HG02870 (cell line): ENCODE measurements at regions not wholly inside any gene's neighbourhood (a gene's known extent, or its start where the extent isn't known, plus 50 kb on each side); places are given as distances from the start of the nearest gene placed in this dataset.
"Not testable (repeated sequence)": the region's sequence is repeated elsewhere in the genome, so short reads cannot be mapped to it uniquely, and the experiment has no call there.

Experiments used
- ATAC-seq: cut with Tn5 transposase; IDR thresholded peaks from one replicate; pipeline ENCODE4 v1.9.1; 2021; ENCODE audit warnings: mild to moderate bottlenecking, moderate library complexity; ENCODE audit not compliant: unreplicated experiment

GRCh38 chr3:117844676-117845075, 1135.1 kb downstream of the TUSC7 start:
- no peak for ATAC-seq

GRCh38 chr3:117846238-117846637, 1136.7 kb downstream of the TUSC7 start:
- no peak for ATAC-seq

DNA sequence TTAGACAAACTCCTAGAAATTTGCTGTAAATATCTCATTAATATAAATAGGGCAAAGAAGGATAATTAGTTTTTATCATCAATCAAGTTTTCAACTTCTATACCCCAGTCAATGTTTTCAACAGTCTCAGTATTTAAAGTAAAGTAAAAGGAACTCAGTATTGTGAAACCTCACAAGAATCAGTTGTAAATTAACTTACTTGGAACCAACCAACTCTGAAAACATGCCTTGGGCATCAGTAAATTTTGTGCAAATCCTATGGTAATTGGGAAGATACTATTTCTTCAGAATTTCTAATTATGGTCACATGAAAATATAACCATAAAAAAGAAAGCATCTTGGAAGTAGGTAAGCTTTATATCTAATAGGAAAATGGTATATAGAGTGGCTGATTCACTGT, 1139.0 kb downstream of the TUSC7 start:
- no peak for ATAC-seq

GRCh38 chr3:117853923-117854668, 1144.5 kb downstream of the TUSC7 start:
- no peak for ATAC-seq

DNA sequence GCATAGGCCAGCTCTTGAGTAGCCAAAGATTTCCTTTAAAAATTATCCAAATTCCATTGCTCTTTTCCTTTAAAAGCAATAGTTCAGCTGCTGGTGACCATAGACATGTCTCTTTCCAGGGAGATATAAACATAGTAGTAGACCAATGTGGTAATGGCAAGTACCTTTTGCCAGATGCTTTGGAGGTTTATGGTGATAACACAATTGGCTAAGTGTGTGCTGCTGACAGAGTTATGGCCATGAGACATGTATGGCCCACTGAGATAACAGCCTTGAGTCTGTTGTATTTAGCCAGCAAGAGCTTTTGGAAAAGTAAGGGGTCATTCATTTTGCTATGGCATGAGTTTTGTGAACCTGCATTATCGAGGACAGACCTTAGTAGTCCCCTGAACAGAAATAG, 1146.8 kb downstream of the TUSC7 start:
- no peak for ATAC-seq

GRCh38 chr3:117863146-117863545, 1153.6 kb downstream of the TUSC7 start:
- ATAC-seq, result no peak

DNA sequence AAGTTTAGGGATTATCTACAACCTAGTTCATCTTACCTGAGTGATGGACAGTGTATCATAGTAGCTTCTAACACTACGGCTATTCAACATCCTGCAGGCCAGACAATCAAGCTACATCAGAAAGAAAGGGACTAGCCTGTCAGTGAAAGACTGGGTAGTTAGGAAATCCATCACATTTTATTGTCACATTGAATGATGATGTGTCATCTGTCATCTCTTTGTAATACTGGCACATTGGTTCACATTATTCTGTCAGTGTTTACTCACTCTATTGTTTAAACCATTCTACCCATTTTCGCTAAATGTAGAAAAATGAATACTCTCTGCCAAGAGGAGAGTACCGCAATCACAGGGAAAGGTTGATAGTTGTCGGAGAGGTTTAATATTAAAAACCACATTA, 1155.8 kb downstream of the TUSC7 start:
- ATAC-seq, result no peak

GRCh38 chr3:117868766-117869165, 1159.2 kb downstream of the TUSC7 start:
- ATAC-seq, result no peak

DNA sequence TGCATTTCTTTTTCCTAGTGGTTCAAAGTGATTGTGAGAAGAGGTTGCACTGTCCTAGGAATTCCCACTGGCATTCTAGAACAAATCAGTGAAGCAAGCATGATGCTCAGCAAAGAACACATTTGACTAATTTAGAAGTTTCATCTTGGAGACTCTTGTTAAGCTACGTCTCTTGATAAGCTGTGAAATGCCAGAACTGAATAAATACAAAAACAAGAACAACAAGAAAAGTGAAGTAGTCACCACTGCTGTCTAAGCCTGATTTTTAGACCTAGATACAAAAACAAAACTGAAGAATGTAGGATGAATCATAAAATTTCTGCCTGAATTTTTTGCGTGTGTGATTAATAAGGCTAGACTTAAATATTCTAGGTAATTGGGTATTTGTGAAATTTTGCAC, 1162.4 kb downstream of the TUSC7 start:
- no peak for ATAC-seq

- ATAC-seq, result not testable (repeated sequence)
These were observed 1161.9 kb downstream of the IGSF11 start for GRCh38 chr3:117872594-117873248.

- ATAC-seq, result no peak
These were observed 1161.4 kb downstream of the IGSF11 start for GRCh38 chr3:117873249-117873600.

- ATAC-seq, result no peak
These were observed 1160.5 kb downstream of the IGSF11 start for GRCh38 chr3:117874028-117874690.

DNA sequence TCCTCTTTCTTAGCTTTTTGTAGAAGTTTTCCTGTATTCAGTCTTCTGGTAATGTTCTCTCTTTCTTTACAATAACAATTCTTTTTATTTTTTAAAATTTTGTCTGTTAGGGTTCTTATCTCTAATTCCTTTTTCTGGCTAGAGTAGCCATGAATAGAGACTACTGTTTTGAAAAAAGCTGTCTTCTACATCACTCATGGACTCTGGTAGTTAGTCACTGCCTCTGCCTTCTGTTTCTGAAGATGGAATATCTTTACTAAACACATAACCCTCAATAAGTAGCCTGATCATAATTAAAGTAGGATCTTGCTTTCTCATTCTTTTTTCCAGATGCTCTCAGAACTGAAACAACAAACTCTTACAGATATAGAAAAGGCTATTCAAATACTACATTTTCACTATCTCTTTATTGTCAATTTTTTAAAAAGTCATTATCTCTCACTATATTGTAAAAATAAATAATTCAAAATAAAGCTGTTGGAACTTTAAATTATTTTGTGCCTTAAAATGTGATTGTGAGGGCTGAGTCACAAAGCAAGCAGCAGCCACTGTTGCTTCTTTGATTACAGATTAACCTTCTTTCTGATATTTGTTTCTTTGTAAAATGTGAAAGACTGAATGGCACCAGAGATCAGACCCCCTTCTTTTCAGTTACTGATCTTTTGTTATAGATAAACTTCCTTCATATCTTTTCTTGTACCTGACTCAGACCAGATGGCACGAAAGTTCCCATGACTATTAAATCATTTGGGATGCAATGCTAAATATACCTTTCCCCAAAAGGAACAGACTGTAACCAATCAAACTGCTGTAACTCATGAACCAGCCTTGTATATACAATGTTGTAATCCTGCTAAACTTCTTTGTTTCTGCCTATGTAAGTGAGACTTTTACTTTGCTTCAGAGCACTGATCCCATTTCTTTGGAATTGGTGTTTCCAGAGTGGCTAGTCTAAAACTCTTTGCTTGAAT, 1159.5 kb downstream of the IGSF11 start:
- ATAC-seq, result no peak

DNA sequence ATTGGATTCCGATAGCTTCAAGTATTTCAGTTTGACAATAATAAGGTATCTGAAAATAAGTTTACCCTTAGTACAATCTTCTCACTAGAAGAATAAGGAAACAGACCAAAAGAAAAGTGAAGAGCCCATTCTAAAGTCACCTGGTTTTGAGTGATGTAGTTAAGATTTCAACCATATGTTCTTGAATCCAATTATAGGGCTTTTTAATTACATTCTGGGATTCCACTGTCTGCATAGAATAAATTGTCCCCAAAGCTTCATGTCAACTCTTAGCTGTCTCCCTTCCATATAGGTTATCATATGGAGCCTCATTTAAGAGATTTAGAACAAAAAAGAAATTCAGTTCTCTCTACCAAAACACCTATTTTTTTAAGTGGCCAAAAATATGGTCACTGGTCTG, 1158.8 kb downstream of the IGSF11 start:
- no peak for ATAC-seq

GRCh38 chr3:117880638-117881037, 1154.0 kb downstream of the IGSF11 start:
- no peak for ATAC-seq

DNA sequence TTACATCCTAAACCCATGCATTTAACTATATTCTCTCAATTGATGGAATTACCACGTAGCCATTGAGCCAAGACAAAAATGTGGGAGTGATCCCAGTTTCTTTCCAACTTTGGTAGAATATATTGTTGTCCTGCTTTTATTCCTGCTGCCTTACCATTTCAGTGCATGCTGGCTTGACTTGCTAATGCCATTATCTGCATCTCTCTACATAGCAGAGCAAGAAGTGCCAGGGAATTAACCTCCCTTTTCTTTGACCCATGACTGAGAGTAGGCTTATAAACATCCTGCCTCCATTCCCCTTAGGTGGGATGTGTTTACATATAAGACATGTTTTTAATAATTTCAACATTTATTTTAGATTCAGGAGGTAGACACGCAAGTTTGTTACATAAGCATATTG, 1153.4 kb downstream of the IGSF11 start:
- no peak for ATAC-seq

- peak; percentile 56 for ATAC-seq
These were observed 1149.6 kb downstream of the IGSF11 start for GRCh38 chr3:117885011-117885441.

DNA sequence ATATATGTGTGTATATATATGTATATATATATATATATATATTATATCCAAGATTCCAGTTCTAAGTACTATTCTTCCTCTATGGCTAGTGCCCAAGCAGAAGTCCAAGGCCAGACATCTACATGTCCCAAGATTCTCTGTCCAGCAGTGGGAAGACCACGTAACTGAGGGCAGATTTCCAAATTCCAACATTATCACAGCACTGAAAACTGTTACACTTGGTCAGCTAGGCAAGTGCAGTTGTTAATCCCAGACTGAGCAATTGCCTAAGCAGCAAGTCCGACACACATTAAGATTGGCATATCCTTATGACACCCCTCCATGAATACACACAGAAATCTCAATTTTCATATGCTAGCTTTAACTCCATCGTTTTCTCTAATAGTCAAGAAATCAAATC, 1148.5 kb downstream of the IGSF11 start:
- ATAC-seq, result no peak

DNA sequence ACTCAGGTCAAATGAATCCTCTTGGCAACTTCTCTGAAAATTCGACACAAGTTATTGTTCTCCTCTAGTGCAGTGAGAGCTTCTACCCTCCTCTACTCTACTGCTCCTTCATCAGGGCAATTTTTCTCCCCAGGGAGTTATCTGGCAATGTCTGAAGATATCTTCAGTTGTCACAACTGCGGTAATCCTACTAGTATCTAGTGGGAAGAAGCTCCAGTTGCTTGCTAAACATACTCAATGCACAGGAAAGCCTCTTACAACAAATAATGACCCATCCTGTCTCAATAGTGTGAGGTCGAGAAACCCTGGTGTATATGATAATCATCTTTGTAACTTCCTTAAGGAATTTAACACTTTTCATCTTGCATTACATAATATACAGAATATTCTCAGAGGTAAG, 1147.6 kb downstream of the IGSF11 start:
- no peak for ATAC-seq

DNA sequence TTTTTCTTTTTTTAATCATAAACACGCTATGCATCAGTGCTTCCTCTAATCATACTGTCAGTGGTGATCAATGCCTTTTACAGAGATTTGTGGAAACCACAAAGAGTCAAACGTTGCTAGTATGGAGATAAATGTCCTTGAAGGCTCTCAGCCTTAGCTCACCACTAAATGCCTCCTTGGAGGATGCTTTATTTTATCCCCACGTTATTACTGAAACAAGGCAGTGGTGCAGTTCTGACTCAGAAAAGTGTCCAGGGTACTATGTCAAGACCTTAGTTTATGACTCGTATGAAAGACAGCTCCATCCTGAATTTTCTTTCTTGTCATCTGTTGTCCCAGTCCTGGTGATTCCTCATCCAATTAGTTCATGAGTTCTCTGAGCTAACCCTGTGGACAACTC, 1146.7 kb downstream of the IGSF11 start:
- ATAC-seq, result no peak

GRCh38 chr3:117892431-117892841, 1142.2 kb downstream of the IGSF11 start:
- no peak for ATAC-seq
